GM10248 (cell line): ENCODE measurements at regions not wholly inside any gene's neighbourhood (a gene's known extent, or its start where the extent isn't known, plus 50 kb on each side); places are given as distances from the start of the nearest gene placed in this dataset.

Experiments used
- CTCF ChIA-PET: fragments of 300-600 bp; sonication (Branson Sonifier 250); formaldehyde crosslinking; extraction: SDS; loops from one replicate; lab custom pipeline; 2021; ENCODE audit warnings: antibody characterized with exemption; lab: Yijun Ruan, JAX
- POLR2A ChIA-PET: fragments of 350-650 bp; sonication (Branson Sonifier 250); formaldehyde crosslinking; extraction: SDS; loops from one replicate; lab custom pipeline; 2020; ENCODE audit warnings: antibody characterized with exemption; lab: Yijun Ruan, JAX
- DNase-seq: peaks from one replicate; pipeline ENCODE4 v3.0.0; 2012; ENCODE audit errors: extremely low spot score
- TF ChIP-seq, protein P1 (sequence below): IDR thresholded peaks from 2 replicates; pipeline ENCODE4 v1.5.1; 2012; ENCODE audit warnings: mild to moderate bottlenecking, low read depth; ENCODE audit errors: extremely low read depth, missing control alignments, control extremely low read depth

DNA sequence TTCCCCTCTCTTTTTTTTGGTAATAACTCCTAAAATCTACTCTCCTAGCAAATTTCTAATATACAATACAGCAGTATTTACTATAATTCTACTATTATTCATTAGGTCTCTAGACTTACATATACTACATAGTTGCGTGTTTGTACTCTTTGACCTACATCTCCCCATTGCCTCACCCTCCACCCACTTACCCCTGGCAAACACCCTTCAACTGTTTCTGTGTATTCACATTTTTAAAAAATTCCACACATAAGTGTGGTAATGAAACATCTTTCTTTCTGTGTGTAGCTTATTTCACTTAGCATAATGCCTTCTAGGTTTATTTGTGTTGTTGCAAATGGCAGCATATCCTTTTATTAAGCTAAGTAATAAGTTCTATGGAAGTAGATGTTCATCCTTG is 336.0 kb downstream of the CCDC85A start:
- TF ChIP-seq, protein P1, sequence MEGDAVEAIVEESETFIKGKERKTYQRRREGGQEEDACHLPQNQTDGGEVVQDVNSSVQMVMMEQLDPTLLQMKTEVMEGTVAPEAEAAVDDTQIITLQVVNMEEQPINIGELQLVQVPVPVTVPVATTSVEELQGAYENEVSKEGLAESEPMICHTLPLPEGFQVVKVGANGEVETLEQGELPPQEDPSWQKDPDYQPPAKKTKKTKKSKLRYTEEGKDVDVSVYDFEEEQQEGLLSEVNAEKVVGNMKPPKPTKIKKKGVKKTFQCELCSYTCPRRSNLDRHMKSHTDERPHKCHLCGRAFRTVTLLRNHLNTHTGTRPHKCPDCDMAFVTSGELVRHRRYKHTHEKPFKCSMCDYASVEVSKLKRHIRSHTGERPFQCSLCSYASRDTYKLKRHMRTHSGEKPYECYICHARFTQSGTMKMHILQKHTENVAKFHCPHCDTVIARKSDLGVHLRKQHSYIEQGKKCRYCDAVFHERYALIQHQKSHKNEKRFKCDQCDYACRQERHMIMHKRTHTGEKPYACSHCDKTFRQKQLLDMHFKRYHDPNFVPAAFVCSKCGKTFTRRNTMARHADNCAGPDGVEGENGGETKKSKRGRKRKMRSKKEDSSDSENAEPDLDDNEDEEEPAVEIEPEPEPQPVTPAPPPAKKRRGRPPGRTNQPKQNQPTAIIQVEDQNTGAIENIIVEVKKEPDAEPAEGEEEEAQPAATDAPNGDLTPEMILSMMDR: no peak
- POLR2A ChIA-PET: no interaction called here
- no peak for DNase-seq
- CTCF ChIA-PET: interaction anchor here (1.4 kb wide), 1 partner anchor 11 kb away, joined by 4 read pairs; no protein-coding TSS in a partner anchor

- TF ChIP-seq, protein P1: no peak
- no peak for DNase-seq
- ChIA-PET POLR2A (no interaction called here), CTCF (interaction anchor here (1.2 kb wide), 1 partner anchor 22 kb away, joined by 4 read pairs; no protein-coding TSS in a partner anchor)
Observed at GRCh38 chr2:56522605-56523089, 338.9 kb downstream of the CCDC85A start.

GRCh38 chr2:56523816-56524215 is 340.0 kb downstream of the CCDC85A start:
- ChIA-PET POLR2A (no interaction called here), CTCF (no interaction called here)
- DNase-seq: no peak

DNA sequence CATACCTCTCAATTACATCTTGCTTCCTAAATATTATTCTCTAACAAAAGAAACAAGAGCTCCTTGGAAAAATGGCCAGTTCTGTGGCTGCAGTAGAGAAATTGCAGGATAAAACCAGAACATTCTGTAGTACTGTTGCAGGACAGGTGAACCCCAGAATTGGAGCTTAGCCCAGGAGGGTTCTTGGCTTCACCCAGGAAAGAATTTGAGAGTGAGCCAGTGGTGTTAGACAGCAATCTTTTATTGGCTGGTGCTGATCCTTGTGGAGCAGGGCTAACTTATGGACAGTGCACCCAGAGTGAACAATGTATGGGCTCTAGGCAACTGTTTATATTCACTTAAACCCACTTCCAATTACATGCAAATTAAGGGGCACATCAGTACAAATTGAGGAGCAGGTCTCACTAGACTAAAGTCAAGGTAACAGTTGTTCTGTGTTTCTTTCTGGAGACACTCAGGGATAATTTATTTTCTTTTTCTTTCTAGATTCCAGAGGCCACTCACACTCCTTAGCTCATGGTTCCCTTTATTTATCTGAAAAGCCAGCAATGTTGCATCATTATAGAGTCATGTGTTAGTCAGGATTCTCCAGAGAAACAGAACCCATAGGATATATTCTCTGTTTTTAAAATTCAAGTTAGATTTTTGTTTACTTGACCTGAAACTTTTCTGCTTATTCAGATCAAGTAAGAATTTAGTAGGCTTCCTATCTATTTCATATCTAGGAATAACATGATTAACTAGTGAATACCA is 348.1 kb downstream of the CCDC85A start:
- no peak for DNase-seq
- ChIA-PET POLR2A (no interaction called here), CTCF (no interaction called here)
- TF ChIP-seq, protein P1: no peak

More at GRCh38 chr2:56523816-56524215, 340.0 kb downstream of the CCDC85A start:
- TF ChIP-seq, protein P1: no peak

DNA sequence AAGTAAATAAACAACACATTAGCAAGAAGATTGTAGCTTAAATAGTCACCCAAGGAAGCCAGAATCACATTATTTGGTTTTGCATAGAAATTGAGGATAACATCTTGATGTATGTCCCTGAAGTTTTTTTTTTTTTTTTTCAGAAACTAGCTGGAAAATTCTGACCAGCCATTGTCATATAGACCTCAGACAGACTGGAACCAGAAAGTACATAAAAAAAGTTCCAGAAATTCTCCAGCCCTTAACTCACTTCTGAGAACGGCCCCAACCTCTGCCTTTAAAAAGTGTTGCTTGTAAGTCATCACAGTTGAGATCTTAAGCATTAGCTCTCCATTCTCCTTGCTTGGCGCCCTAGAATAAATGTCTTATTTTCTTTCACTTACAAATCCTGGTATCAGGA is 350.5 kb downstream of the CCDC85A start:
- CTCF ChIA-PET: interaction anchor here (1.1 kb wide), 1 partner anchor 52 kb away, joined by 3 read pairs; no protein-coding TSS in a partner anchor
- no peak for DNase-seq
- POLR2A ChIA-PET: no interaction called here
- TF ChIP-seq, protein P1: no peak

DNA sequence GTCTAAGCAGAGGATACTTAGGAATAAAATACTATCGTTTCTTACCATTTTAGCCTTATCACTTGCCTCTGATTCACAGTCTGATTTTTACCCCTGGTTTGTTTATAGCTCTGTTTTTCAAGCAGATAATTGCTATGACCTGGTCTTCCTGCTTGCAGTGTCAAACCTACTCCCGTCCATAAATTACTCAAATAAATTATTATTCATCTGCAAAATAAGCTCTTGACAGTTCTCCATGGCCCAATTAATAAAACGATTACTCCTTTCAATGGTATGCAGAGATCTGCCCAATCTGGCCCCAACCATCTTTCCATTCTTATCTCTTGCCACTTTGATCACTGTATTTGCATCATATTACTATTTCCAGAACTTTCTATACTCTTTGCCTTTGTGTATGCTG is 354.0 kb downstream of the CCDC85A start:
- TF ChIP-seq, protein P1: no peak
- no peak for DNase-seq
- ChIA-PET CTCF (interaction anchor here (1.3 kb wide), 2 partner anchors 9 to 35 kb away, joined by 4 to 6 read pairs; no protein-coding TSS in a partner anchor), POLR2A (no interaction called here)
